Transverse colon (tissue), 4 donors: ENCODE measurements at regions not wholly inside any gene's neighbourhood (a gene's known extent, or its start where the extent isn't known, plus 50 kb on each side); places are given as distances from the start of the nearest gene placed in this dataset.
A peak's percentile ranks its signal among the peaks of the same experiment; 100 is the strongest.

Experiments
- DNase-seq: peaks from one replicate; pipeline ENCODE4 v3.0.0-alpha.2; 2019
- H3K27ac ChIP-seq, 4 donors: fragments of 200-600 bp; sonication (generic); 2 replicates each; pipeline ENCODE4 v1.5.1; 2016 to 2018; ENCODE audit warnings: inconsistent platforms in 4 of 4
- H3K27me3 ChIP-seq: fragments of 200-600 bp; sonication (generic); 2 replicates; pipeline ENCODE4 v1.5.1; 2017; ENCODE audit warnings: inconsistent platforms
- H3K36me3 ChIP-seq, 4 donors: fragments of 200-600 bp; sonication (generic); 2 replicates each; pipeline ENCODE4 v1.5.1; 2017 to 2019; ENCODE audit warnings: inconsistent platforms in 4 of 4
- H3K4me1 ChIP-seq, 4 donors: fragments of 200-600 bp; sonication (generic); 2 replicates each; pipeline ENCODE4 v1.5.1; 2017 to 2020; ENCODE audit warnings: inconsistent platforms in 4 of 4
- H3K4me3 ChIP-seq, 4 donors: fragments of 200-600 bp; sonication (generic); 1 replicate in 1 of 4; 2 replicates in 3 of 4; pipeline versions ENCODE4 v1.5.1 to v1.6.1; 2017 to 2019; ENCODE audit warnings: inconsistent platforms in 4 of 4
- H3K9me3 ChIP-seq, 2 donors: fragments of 200-600 bp; sonication (generic); 2 replicates each; pipeline ENCODE4 v1.5.1; 2017 to 2019; ENCODE audit warnings: inconsistent platforms in 2 of 2
- EP300 ChIP-seq: sonication (generic); formaldehyde crosslinking; IDR thresholded peaks from one replicate; pipeline ENCODE4 v1.6.1; 2017; ENCODE audit warnings: antibody characterized with exemption, low read depth
- POLR2A ChIP-seq: fragments of 450-650 bp; IDR thresholded peaks from one replicate; pipeline ENCODE4 v1.6.1; 2016; ENCODE audit warnings: antibody characterized with exemption, mild to moderate bottlenecking, moderate library complexity
- POLR2AphosphoS5 ChIP-seq, 3 donors: sonication (generic); formaldehyde crosslinking; IDR thresholded peaks; one replicate each; pipeline ENCODE4 v1.6.1; 2016; ENCODE audit warnings: antibody characterized with exemption in 3 of 3
- WGBS, 2 donors: methylation state at CpG; one replicate each; pipeline ENCODE4 v1.1.5; 2018; ENCODE audit warnings: low coverage in 1 of 2; 5-methylcytosine and 5-hydroxymethylcytosine counted together
- in situ Hi-C, 4 donors: fragments of 200-750 bp; cut with MboI; loops; one replicate each; pipeline versions ENCODE4 v1.15.0 to v1.15.1; 2017; ENCODE audit warnings: low sequenced_read_pairs in 3 of 4, low pct_ligation_motif_present in 1 of 4, low pct_unique_long_range_greater_than_20kb in 1 of 4
- intact Hi-C: fragments of 100-400 bp; cut with DNase I; formaldehyde crosslinking; loops from one replicate; pipeline ENCODE4 v1.15.1; 2023; ENCODE audit warnings: low total_unique reads
- TF ChIP-seq, protein P1 (sequence below), 5 experiments: fragments of 200-600 bp in 3 of 5; fragments of 450-650 bp in 2 of 5; sonication (generic) in 3 of 5; IDR thresholded peaks; 1 replicate in 2 of 5; 2 replicates in 3 of 5; pipeline ENCODE4 v1.5.1; 2016 to 2017; ENCODE audit warnings: antibody characterized with exemption in 5 of 5, inconsistent platforms in 3 of 5, mild to moderate bottlenecking in 2 of 5, moderate library complexity in 1 of 5

DNA sequence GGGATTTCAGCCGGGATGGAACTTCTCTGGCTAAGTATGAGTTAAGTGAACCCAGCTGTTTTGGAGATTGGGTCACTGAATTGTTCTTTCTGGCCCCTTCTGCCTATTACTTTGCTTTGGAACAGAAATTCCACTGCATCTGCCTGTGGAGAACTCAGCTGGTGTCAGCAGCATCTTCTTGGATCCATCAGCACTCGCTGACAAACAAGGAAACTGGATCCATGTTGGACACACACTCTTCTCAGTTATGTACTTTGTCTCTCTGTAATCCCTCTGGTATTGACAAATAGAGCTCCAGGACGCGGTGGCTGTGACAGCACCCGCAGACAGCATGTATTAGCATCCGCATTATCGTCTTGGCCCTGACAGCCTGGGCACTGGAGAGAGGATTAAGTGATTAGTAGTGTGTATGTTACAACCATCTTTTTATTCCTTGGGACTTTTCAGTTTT lies 73.0 kb upstream of the BMPER start:
- in situ Hi-C loops: no loop called here
- intact Hi-C loops: no loop called here
- TF ChIP-seq POLR2AphosphoS5 (IDR thresholded peaks at IDR 0.05): no peak
- no peak for TF ChIP-seq POLR2A
- no peak for TF ChIP-seq EP300
- TF ChIP-seq, protein P1, sequence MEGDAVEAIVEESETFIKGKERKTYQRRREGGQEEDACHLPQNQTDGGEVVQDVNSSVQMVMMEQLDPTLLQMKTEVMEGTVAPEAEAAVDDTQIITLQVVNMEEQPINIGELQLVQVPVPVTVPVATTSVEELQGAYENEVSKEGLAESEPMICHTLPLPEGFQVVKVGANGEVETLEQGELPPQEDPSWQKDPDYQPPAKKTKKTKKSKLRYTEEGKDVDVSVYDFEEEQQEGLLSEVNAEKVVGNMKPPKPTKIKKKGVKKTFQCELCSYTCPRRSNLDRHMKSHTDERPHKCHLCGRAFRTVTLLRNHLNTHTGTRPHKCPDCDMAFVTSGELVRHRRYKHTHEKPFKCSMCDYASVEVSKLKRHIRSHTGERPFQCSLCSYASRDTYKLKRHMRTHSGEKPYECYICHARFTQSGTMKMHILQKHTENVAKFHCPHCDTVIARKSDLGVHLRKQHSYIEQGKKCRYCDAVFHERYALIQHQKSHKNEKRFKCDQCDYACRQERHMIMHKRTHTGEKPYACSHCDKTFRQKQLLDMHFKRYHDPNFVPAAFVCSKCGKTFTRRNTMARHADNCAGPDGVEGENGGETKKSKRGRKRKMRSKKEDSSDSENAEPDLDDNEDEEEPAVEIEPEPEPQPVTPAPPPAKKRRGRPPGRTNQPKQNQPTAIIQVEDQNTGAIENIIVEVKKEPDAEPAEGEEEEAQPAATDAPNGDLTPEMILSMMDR (IDR thresholded peaks at IDR 0.05): no peak
- Histone ChIP-seq H3K36me3 (no peaks in the 10 kb centered on the region), H3K4me1 (no peaks in the 10 kb centered on the region), H3K9me3 (no peaks in the 10 kb centered on the region), H3K4me3 (no peak overlapping the region), H3K27me3 (no peaks in the 10 kb centered on the region), H3K27ac (peak overlapping the region in 3 of 4 donors; percentile 21 to 55 (median 52))
- no peak for DNase-seq
- 80 to 82% methylated on average over 6 to 7 of the region's 7 CpGs for WGBS, 2 donors

DNA sequence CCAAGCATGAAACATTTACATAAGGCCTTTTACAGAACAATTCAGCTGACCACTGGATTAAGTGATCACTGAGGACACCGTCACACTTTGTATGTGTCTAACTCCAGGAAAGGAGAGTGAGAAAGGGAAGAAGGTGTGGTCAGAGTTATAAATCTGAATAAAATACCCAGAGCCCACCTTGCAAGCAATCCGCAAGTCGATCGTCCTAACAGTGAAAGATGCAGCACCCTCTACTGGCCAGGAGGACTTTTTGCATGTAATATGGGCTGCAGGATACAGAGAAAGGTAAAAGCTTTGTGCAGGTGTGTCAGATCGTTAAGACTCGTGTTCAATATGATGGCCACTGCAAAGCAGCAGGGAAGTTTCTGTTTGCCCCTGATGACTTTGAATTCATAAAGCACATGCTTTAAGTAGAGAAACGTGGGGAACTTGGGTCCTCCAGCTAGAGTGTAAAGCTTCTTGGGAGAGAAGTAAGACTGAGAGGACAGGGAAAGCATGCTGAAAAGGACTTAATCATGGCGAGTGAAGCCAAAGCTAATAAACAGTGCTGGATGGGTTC lies 68.5 kb upstream of the BMPER start:
- in situ Hi-C loops: no loop called here
- H3K4me3 ChIP-seq: no peak overlapping the region
- H3K4me1 ChIP-seq: no peaks in the 10 kb centered on the region
- TF ChIP-seq, protein P1 (IDR thresholded peaks at IDR 0.05): peak in 2 of 5 experiments; percentile 15 to 18
- no peak for TF ChIP-seq POLR2AphosphoS5 (IDR thresholded peaks at IDR 0.05)
- no peak for TF ChIP-seq POLR2A
- TF ChIP-seq EP300: no peak
- H3K27ac ChIP-seq: peak overlapping the region in 2 of 4 donors; percentile 7 to 22
- H3K36me3 ChIP-seq: no peaks in the 10 kb centered on the region
- intact Hi-C loops: no loop called here
- H3K9me3 ChIP-seq: no peaks in the 10 kb centered on the region
- WGBS, 2 donors: 86 to 88% methylated on average over 8 of the region's 8 CpGs
- no peaks in the 10 kb centered on the region for H3K27me3 ChIP-seq
- DNase-seq: no peak

DNA sequence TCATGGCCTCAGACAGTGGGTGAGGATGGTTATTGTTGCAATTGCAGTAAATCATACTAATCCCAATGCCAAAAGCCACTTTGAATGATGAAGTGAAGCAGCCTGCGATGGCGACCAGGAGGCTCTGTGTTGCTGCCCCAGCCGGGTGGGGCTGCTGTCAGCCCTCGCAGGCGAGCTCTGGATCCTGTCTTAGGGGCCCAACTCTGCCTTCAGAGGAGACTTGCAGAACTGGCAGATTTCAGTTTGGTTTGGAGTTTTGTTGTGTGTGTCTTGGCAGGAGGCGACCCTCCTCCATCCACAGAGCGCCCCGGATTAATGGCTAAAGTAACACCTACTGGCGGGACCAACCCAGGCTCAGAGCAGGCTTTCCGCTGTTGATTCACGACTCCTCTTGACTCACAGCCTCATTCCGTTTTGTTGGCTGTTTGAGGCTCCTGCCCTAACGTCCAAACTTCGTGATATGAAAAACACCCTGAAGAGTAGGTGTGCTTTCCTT lies 67.9 kb upstream of the BMPER start:
- peak overlapping the region in 2 of 4 donors; percentile 22 to 25 for H3K27ac ChIP-seq
- H3K27me3 ChIP-seq: no peaks in the 10 kb centered on the region
- no peak overlapping the region for H3K4me3 ChIP-seq
- no peaks in the 10 kb centered on the region for H3K4me1 ChIP-seq
- no peaks in the 10 kb centered on the region for H3K9me3 ChIP-seq
- no peaks in the 10 kb centered on the region for H3K36me3 ChIP-seq
- no peak for DNase-seq
- TF ChIP-seq POLR2AphosphoS5 (IDR thresholded peaks at IDR 0.05) (peak in 1 of 3 donors; percentile 49), POLR2A (no peak)
- intact Hi-C loops: no loop called here
- WGBS, 2 donors: 77 to 89% methylated on average over 6 to 14 of the region's 14 CpGs
- in situ Hi-C loops: no loop called here

- intact Hi-C loops (no loop called here), in situ Hi-C loops (no loop called here)
- no peak overlapping the region for H3K4me3 ChIP-seq
- TF ChIP-seq EP300 (no peak), POLR2AphosphoS5 (IDR thresholded peaks at IDR 0.05) (no peak), POLR2A (no peak)
- TF ChIP-seq, protein P1 (IDR thresholded peaks at IDR 0.05): no peak
- no peaks in the 10 kb centered on the region for H3K4me1 ChIP-seq
- H3K27me3 ChIP-seq: no peaks in the 10 kb centered on the region
- 61 to 63% methylated on average over 1 of the region's 1 CpG for whole genome bisulfite sequencing, 2 donors
- no peaks in the 10 kb centered on the region for H3K9me3 ChIP-seq
- DNase-seq: no peak
- H3K27ac ChIP-seq: no peak overlapping the region
- no peaks in the 10 kb centered on the region for H3K36me3 ChIP-seq
These were observed 64.3 kb upstream of the BMPER start for GRCh38 chr7:33841031-33841430.

- WGBS, 2 donors: 42 to 55% methylated on average over 3 of the region's 3 CpGs
- TF ChIP-seq POLR2AphosphoS5 (IDR thresholded peaks at IDR 0.05): no peak
- no peak for TF ChIP-seq POLR2A
- TF ChIP-seq EP300: no peak
- TF ChIP-seq, protein P1 (IDR thresholded peaks at IDR 0.05): no peak
- intact Hi-C loops (no loop called here), in situ Hi-C loops (no loop called here)
- Histone ChIP-seq H3K4me3 (no peak overlapping the region), H3K27ac (no peak overlapping the region), H3K4me1 (no peaks in the 10 kb centered on the region), H3K36me3 (no peaks in the 10 kb centered on the region), H3K9me3 (no peaks in the 10 kb centered on the region), H3K27me3 (no peaks in the 10 kb centered on the region)
- DNase-seq: no peak
These were observed 63.6 kb upstream of the BMPER start for GRCh38 chr7:33841705-33842129.
